Activated B cell treated with CpG ODN at 0.5 μM for 24 hours (primary cell): ENCODE measurements at regions not wholly inside any gene's neighbourhood (a gene's known extent, or its start where the extent isn't known, plus 50 kb on each side); places are given as distances from the start of the nearest gene placed in this dataset.

Experiments
- ATAC-seq: fragments of 200-7000 bp; cut with Tn5 transposase; one replicate; pipeline ENCODE4 v1.10.0; 2021; ENCODE audit warnings: low read depth, mild to moderate bottlenecking, moderate library complexity
- CTCF ChIA-PET: fragments of 350-600 bp; sonication (Branson Sonifier 250); formaldehyde crosslinking; loops from one replicate; lab custom pipeline; 2021; ENCODE audit warnings: antibody characterized with exemption; lab: Charles Lee
- POLR2A ChIA-PET: fragments of 350-600 bp; sonication (Branson Sonifier 250); formaldehyde crosslinking; loops from one replicate; lab custom pipeline; 2021; ENCODE audit warnings: antibody characterized with exemption; lab: Charles Lee
- DNase-seq: peaks from one replicate; pipeline ENCODE4 v3.0.0; 2022
- H3K27ac Mint-ChIP-seq: one replicate; pipeline ENCODE4 v1.8.0; 2020; ENCODE audit warnings: mixed read lengths
- H3K27me3 Mint-ChIP-seq: one replicate; pipeline ENCODE4 v1.8.0; 2021; ENCODE audit warnings: mixed read lengths
- H3K36me3 Mint-ChIP-seq: one replicate; pipeline ENCODE4 v1.8.0; 2021; ENCODE audit warnings: low read depth, mixed read lengths
- H3K4me1 Mint-ChIP-seq: one replicate; pipeline ENCODE4 v1.8.0; 2021; ENCODE audit warnings: mixed read lengths
- H3K4me3 Mint-ChIP-seq: one replicate; pipeline ENCODE4 v1.8.0; 2020; ENCODE audit warnings: mild to moderate bottlenecking, mixed read lengths
- H3K9me3 Mint-ChIP-seq: one replicate; pipeline ENCODE4 v1.8.0; 2020; ENCODE audit warnings: mixed read lengths
- CTCF ChIP-seq: fragments of 200-600 bp; IDR thresholded peaks from one replicate; pipeline ENCODE4 v1.8.0; 2022; ENCODE audit warnings: antibody characterized with exemption, mild to moderate bottlenecking
- intact Hi-C: fragments of 100-400 bp; cut with micrococcal nuclease; formaldehyde crosslinking; loops from one replicate; pipeline ENCODE4 v1.15.1; 2024

GRCh38 chr7:113636727-113637421 lies 281.9 kb downstream of the PPP1R3A start:
- H3K9me3 Mint-ChIP-seq: no peaks in the 10 kb centered on the region
- no peak for TF ChIP-seq CTCF
- no peak overlapping the region for H3K4me3 Mint-ChIP-seq
- ATAC-seq: no peak
- H3K36me3 Mint-ChIP-seq: no peaks in the 10 kb centered on the region
- H3K4me1 Mint-ChIP-seq: no peaks in the 10 kb centered on the region
- no peak for DNase-seq
- no peak overlapping the region for H3K27ac Mint-ChIP-seq
- intact Hi-C loops: no loop called here
- ChIA-PET CTCF (no interaction called here), POLR2A (no interaction called here)
- H3K27me3 Mint-ChIP-seq: no peaks in the 10 kb centered on the region

- Mint-ChIP-seq H3K27me3 (no peaks in the 10 kb centered on the region), H3K4me1 (no peaks in the 10 kb centered on the region), H3K4me3 (no peak overlapping the region), H3K36me3 (no peaks in the 10 kb centered on the region), H3K27ac (no peak overlapping the region), H3K9me3 (no peaks in the 10 kb centered on the region)
- DNase-seq: no peak
- ChIA-PET POLR2A (no interaction called here), CTCF (no interaction called here)
- intact Hi-C loops: no loop called here
- no peak for TF ChIP-seq CTCF
- ATAC-seq: no peak
Measured at GRCh38 chr7:113635492-113635891, 283.3 kb downstream of the PPP1R3A start.

- POLR2A ChIA-PET: no interaction called here
- no peaks in the 10 kb centered on the region for H3K4me1 Mint-ChIP-seq
- intact Hi-C loops: no loop called here
- H3K9me3 Mint-ChIP-seq: no peaks in the 10 kb centered on the region
- H3K27me3 Mint-ChIP-seq: no peaks in the 10 kb centered on the region
- H3K27ac Mint-ChIP-seq: no peak overlapping the region
- no peaks in the 10 kb centered on the region for H3K36me3 Mint-ChIP-seq
- H3K4me3 Mint-ChIP-seq: no peak overlapping the region
- DNase-seq (no peak), ATAC-seq (no peak)
- CTCF ChIA-PET: no interaction called here
- no peak for TF ChIP-seq CTCF
Measured at GRCh38 chr7:113633073-113633472, 285.7 kb downstream of the PPP1R3A start.

- H3K9me3 Mint-ChIP-seq: no peaks in the 10 kb centered on the region
- POLR2A ChIA-PET: no interaction called here
- CTCF ChIA-PET: no interaction called here
- intact Hi-C loops: no loop called here
- H3K4me3 Mint-ChIP-seq: no peak overlapping the region
- no peaks in the 10 kb centered on the region for H3K4me1 Mint-ChIP-seq
- H3K27ac Mint-ChIP-seq: no peak overlapping the region
- no peaks in the 10 kb centered on the region for H3K36me3 Mint-ChIP-seq
- no peaks in the 10 kb centered on the region for H3K27me3 Mint-ChIP-seq
- TF ChIP-seq CTCF: no peak
- DNase-seq (no peak), ATAC-seq (no peak)
Measured at GRCh38 chr7:113628948-113629847, 289.6 kb downstream of the PPP1R3A start.

GRCh38 chr7:113625494-113626102 lies 293.2 kb downstream of the PPP1R3A start:
- POLR2A ChIA-PET: no interaction called here
- Mint-ChIP-seq H3K4me3 (no peak overlapping the region), H3K27me3 (no peaks in the 10 kb centered on the region), H3K9me3 (peaks cover 4% of the 10 kb centered on the region), H3K4me1 (no peaks in the 10 kb centered on the region), H3K27ac (no peak overlapping the region), H3K36me3 (no peaks in the 10 kb centered on the region)
- intact Hi-C loops: no loop called here
- CTCF ChIA-PET: no interaction called here
- no peak for TF ChIP-seq CTCF
- ATAC-seq: no peak
- DNase-seq: no peak
